HG02943 (cell line): ENCODE measurements at regions not wholly inside any gene's neighbourhood (a gene's known extent, or its start where the extent isn't known, plus 50 kb on each side); places are given as distances from the start of the nearest gene placed in this dataset.
A peak's percentile ranks its signal among the peaks of the same experiment; 100 is the strongest.

Source experiments
- ATAC-seq: cut with Tn5 transposase; IDR thresholded peaks from one replicate; pipeline ENCODE4 v1.9.1; 2021; ENCODE audit warnings: mild to moderate bottlenecking, low read depth, moderate library complexity; ENCODE audit not compliant: unreplicated experiment

- ATAC-seq: no peak
These were observed 138.4 kb upstream of the TNFAIP3 start for GRCh38 chr6:137728386-137729349.

- no peak for ATAC-seq
These were observed 137.0 kb upstream of the TNFAIP3 start for GRCh38 chr6:137729866-137730629.

GRCh38 chr6:137731600-137731959 is 135.5 kb upstream of the TNFAIP3 start:
- no peak for ATAC-seq

- ATAC-seq: no peak
These were observed 135.0 kb upstream of the TNFAIP3 start for GRCh38 chr6:137731960-137732616.

GRCh38 chr6:137733372-137733771 is 133.7 kb upstream of the TNFAIP3 start:
- no peak for ATAC-seq

GRCh38 chr6:137734005-137734874 is 132.8 kb upstream of the TNFAIP3 start:
- no peak for ATAC-seq

- no peak for ATAC-seq
These were observed 132.2 kb upstream of the TNFAIP3 start for GRCh38 chr6:137734875-137735182.

- peak; percentile 67 for ATAC-seq
These were observed 130.8 kb upstream of the TNFAIP3 start for GRCh38 chr6:137736048-137736818.

GRCh38 chr6:137736911-137737310 is 130.1 kb upstream of the TNFAIP3 start:
- no peak for ATAC-seq

GRCh38 chr6:137737836-137738596 is 129.0 kb upstream of the TNFAIP3 start:
- ATAC-seq: no peak

GRCh38 chr6:137738931-137739504 is 128.0 kb upstream of the TNFAIP3 start:
- no peak for ATAC-seq

GRCh38 chr6:137739544-137739943 is 127.5 kb upstream of the TNFAIP3 start:
- no peak for ATAC-seq

- no peak for ATAC-seq
These were observed 126.8 kb upstream of the TNFAIP3 start for GRCh38 chr6:137740091-137740755.

- no peak for ATAC-seq
These were observed 125.9 kb upstream of the TNFAIP3 start for GRCh38 chr6:137740967-137741761.

GRCh38 chr6:137743493-137743892 is 123.6 kb upstream of the TNFAIP3 start:
- ATAC-seq: no peak

- peak; percentile 90 for ATAC-seq
These were observed 122.2 kb upstream of the TNFAIP3 start for GRCh38 chr6:137744877-137745276.

GRCh38 chr6:137745321-137745720 is 121.7 kb upstream of the TNFAIP3 start:
- ATAC-seq: no peak
